Transverse colon (tissue), 4 donors: ENCODE measurements at regions not wholly inside any gene's neighbourhood (a gene's known extent, or its start where the extent isn't known, plus 50 kb on each side); places are given as distances from the start of the nearest gene placed in this dataset.

Experiments
- DNase-seq: peaks from one replicate; pipeline ENCODE4 v3.0.0-alpha.2; 2019
- H3K27ac ChIP-seq, 4 donors: fragments of 200-600 bp; sonication (generic); 2 replicates each; pipeline ENCODE4 v1.5.1; 2016 to 2018; ENCODE audit warnings: inconsistent platforms in 4 of 4
- H3K27me3 ChIP-seq: fragments of 200-600 bp; sonication (generic); 2 replicates; pipeline ENCODE4 v1.5.1; 2017; ENCODE audit warnings: inconsistent platforms
- H3K36me3 ChIP-seq, 4 donors: fragments of 200-600 bp; sonication (generic); 2 replicates each; pipeline ENCODE4 v1.5.1; 2017 to 2019; ENCODE audit warnings: inconsistent platforms in 4 of 4
- H3K4me1 ChIP-seq, 4 donors: fragments of 200-600 bp; sonication (generic); 2 replicates each; pipeline ENCODE4 v1.5.1; 2017 to 2020; ENCODE audit warnings: inconsistent platforms in 4 of 4
- H3K4me3 ChIP-seq, 4 donors: fragments of 200-600 bp; sonication (generic); 1 replicate in 1 of 4; 2 replicates in 3 of 4; pipeline versions ENCODE4 v1.5.1 to v1.6.1; 2017 to 2019; ENCODE audit warnings: inconsistent platforms in 4 of 4
- H3K9me3 ChIP-seq, 2 donors: fragments of 200-600 bp; sonication (generic); 2 replicates each; pipeline ENCODE4 v1.5.1; 2017 to 2019; ENCODE audit warnings: inconsistent platforms in 2 of 2
- CTCF ChIP-seq, 5 experiments: fragments of 200-600 bp in 3 of 5; fragments of 450-650 bp in 2 of 5; sonication (generic) in 3 of 5; IDR thresholded peaks; 1 replicate in 2 of 5; 2 replicates in 3 of 5; pipeline ENCODE4 v1.5.1; 2016 to 2017; ENCODE audit warnings: antibody characterized with exemption in 5 of 5, inconsistent platforms in 3 of 5, mild to moderate bottlenecking in 2 of 5, moderate library complexity in 1 of 5
- EP300 ChIP-seq: sonication (generic); formaldehyde crosslinking; IDR thresholded peaks from one replicate; pipeline ENCODE4 v1.6.1; 2017; ENCODE audit warnings: antibody characterized with exemption, low read depth
- POLR2A ChIP-seq: fragments of 450-650 bp; IDR thresholded peaks from one replicate; pipeline ENCODE4 v1.6.1; 2016; ENCODE audit warnings: antibody characterized with exemption, mild to moderate bottlenecking, moderate library complexity
- POLR2AphosphoS5 ChIP-seq, 3 donors: sonication (generic); formaldehyde crosslinking; IDR thresholded peaks; one replicate each; pipeline ENCODE4 v1.6.1; 2016; ENCODE audit warnings: antibody characterized with exemption in 3 of 3
- WGBS, 2 donors: methylation state at CpG; one replicate each; pipeline ENCODE4 v1.1.5; 2018; ENCODE audit warnings: low coverage in 1 of 2; 5-methylcytosine and 5-hydroxymethylcytosine counted together
- in situ Hi-C, 4 donors: fragments of 200-750 bp; cut with MboI; loops; one replicate each; pipeline versions ENCODE4 v1.15.0 to v1.15.1; 2017; ENCODE audit warnings: low sequenced_read_pairs in 3 of 4, low pct_ligation_motif_present in 1 of 4, low pct_unique_long_range_greater_than_20kb in 1 of 4
- intact Hi-C: fragments of 100-400 bp; cut with DNase I; formaldehyde crosslinking; loops from one replicate; pipeline ENCODE4 v1.15.1; 2023; ENCODE audit warnings: low total_unique reads

- Histone ChIP-seq H3K4me3 (no peak overlapping the region), H3K4me1 (peaks cover 0 to 24% (median 11%) of the 10 kb centered on the region in 4 donors), H3K27ac (no peak overlapping the region), H3K9me3 (no peaks in the 10 kb centered on the region), H3K27me3 (no peaks in the 10 kb centered on the region), H3K36me3 (no peaks in the 10 kb centered on the region)
- no peak for DNase-seq
- in situ Hi-C loops, result no loop called here
- WGBS, 2 donors, result 71 to 78% methylated on average over 4 of the region's 4 CpGs
- intact Hi-C loops, result no loop called here
- TF ChIP-seq POLR2A (no peak), POLR2AphosphoS5 (IDR thresholded peaks at IDR 0.05) (no peak), EP300 (no peak), CTCF (IDR thresholded peaks at IDR 0.05) (no peak)
Observed at GRCh38 chr2:57880446-57880845, 166.2 kb upstream of the VRK2 start.

GRCh38 chr2:57880967-57881366 is 165.6 kb upstream of the VRK2 start:
- H3K27me3 ChIP-seq, result no peaks in the 10 kb centered on the region
- no peaks in the 10 kb centered on the region for H3K36me3 ChIP-seq
- TF ChIP-seq POLR2A, result no peak
- TF ChIP-seq POLR2AphosphoS5 (IDR thresholded peaks at IDR 0.05), result no peak
- TF ChIP-seq EP300, result no peak
- no peak for TF ChIP-seq CTCF (IDR thresholded peaks at IDR 0.05)
- in situ Hi-C loops, result no loop called here
- WGBS, 2 donors, result 90 to 91% methylated on average over 5 of the region's 5 CpGs
- intact Hi-C loops, result no loop called here
- no peak for DNase-seq
- peaks cover 0 to 24% (median 11%) of the 10 kb centered on the region in 4 donors for H3K4me1 ChIP-seq
- H3K4me3 ChIP-seq, result no peak overlapping the region
- H3K27ac ChIP-seq, result no peak overlapping the region
- no peaks in the 10 kb centered on the region for H3K9me3 ChIP-seq

- peak; percentile 15 for DNase-seq
- no peak for TF ChIP-seq POLR2AphosphoS5 (IDR thresholded peaks at IDR 0.05)
- no peak for TF ChIP-seq POLR2A
- no peak for TF ChIP-seq EP300
- TF ChIP-seq CTCF (IDR thresholded peaks at IDR 0.05), result no peak
- in situ Hi-C loops (no loop called here), intact Hi-C loops (no loop called here)
- Histone ChIP-seq H3K27me3 (no peaks in the 10 kb centered on the region), H3K36me3 (no peaks in the 10 kb centered on the region), H3K27ac (peak overlapping the region in 3 of 4 donors; percentile 11 to 39 (median 33)), H3K4me1 (peaks cover 0 to 24% (median 11%) of the 10 kb centered on the region in 4 donors), H3K4me3 (no peak overlapping the region), H3K9me3 (no peaks in the 10 kb centered on the region)
- 50 to 56% methylated on average over 8 of the region's 8 CpGs for WGBS, 2 donors
Observed at GRCh38 chr2:57881998-57882888, 164.4 kb upstream of the VRK2 start.

- no peak for TF ChIP-seq CTCF (IDR thresholded peaks at IDR 0.05)
- TF ChIP-seq POLR2AphosphoS5 (IDR thresholded peaks at IDR 0.05), result no peak
- Histone ChIP-seq H3K27me3 (no peaks in the 10 kb centered on the region), H3K4me1 (peaks cover 0 to 21% (median 10%) of the 10 kb centered on the region in 4 donors), H3K27ac (peak overlapping the region in 3 of 4 donors; percentile 11 to 39 (median 20)), H3K4me3 (no peak overlapping the region), H3K36me3 (no peaks in the 10 kb centered on the region), H3K9me3 (no peaks in the 10 kb centered on the region)
- in situ Hi-C loops, result no loop called here
- intact Hi-C loops, result no loop called here
- 66 to 76% methylated on average over 5 of the region's 5 CpGs for WGBS, 2 donors
- DNase-seq, result no peak
Observed at GRCh38 chr2:57882895-57883515, 163.6 kb upstream of the VRK2 start.
